GM23338 (cell line): ENCODE measurements at regions not wholly inside any gene's neighbourhood (a gene's known extent, or its start where the extent isn't known, plus 50 kb on each side); places are given as distances from the start of the nearest gene placed in this dataset.

Source experiments
- ATAC-seq: fragments of 200-7000 bp; cut with Tn5 transposase; 3 replicates; pipeline ENCODE4 v1.9.1; 2020
- DNase-seq: peaks from one replicate; pipeline ENCODE4 v3.0.0-alpha.2; 2015; ENCODE audit warnings: low spot score
- H2AFZ ChIP-seq: fragments of 200-600 bp; sonication (generic); 2 replicates; pipeline ENCODE4 v1.8.0; 2016; ENCODE audit warnings: antibody characterized with exemption, mild to moderate bottlenecking, moderate library complexity
- H3F3A ChIP-seq: fragments of 200-600 bp; sonication (generic); replicated peaks from 2 replicates; pipeline ENCODE4 v1.8.0; 2017; ENCODE audit warnings: antibody characterized with exemption, mixed run types, low read depth
- H3K27ac ChIP-seq: fragments of 200-600 bp; sonication (generic); 2 replicates; pipeline ENCODE4 v1.6.1; 2016; ENCODE audit warnings: low read depth
- H3K27me3 ChIP-seq: fragments of 200-600 bp; sonication (generic); 2 replicates; pipeline ENCODE4 v1.8.0; 2016; ENCODE audit warnings: mild to moderate bottlenecking, mixed run types, moderate library complexity; ENCODE audit not compliant: insufficient read depth
- H3K36me3 ChIP-seq: fragments of 200-600 bp; sonication (generic); 2 replicates; pipeline ENCODE4 v1.8.0; 2016; ENCODE audit warnings: mild to moderate bottlenecking; ENCODE audit not compliant: insufficient read depth
- H3K4me1 ChIP-seq: fragments of 200-600 bp; sonication (generic); 2 replicates; pipeline ENCODE4 v1.8.0; 2016; ENCODE audit warnings: mild to moderate bottlenecking, moderate library complexity; ENCODE audit not compliant: insufficient read depth
- H3K4me2 ChIP-seq: fragments of 200-600 bp; sonication (generic); 2 replicates; pipeline ENCODE4 v1.7.1; 2017; ENCODE audit warnings: mixed run types
- H3K4me3 ChIP-seq: fragments of 200-600 bp; sonication (generic); 2 replicates; pipeline ENCODE4 v1.6.1; 2016; ENCODE audit warnings: mixed run types
- H3K79me2 ChIP-seq: fragments of 200-600 bp; sonication (generic); replicated peaks from 2 replicates; pipeline ENCODE4 v1.8.0; 2017; ENCODE audit warnings: mild to moderate bottlenecking; ENCODE audit not compliant: insufficient read depth
- H3K9me2 ChIP-seq: fragments of 200-600 bp; sonication (generic); 2 replicates; pipeline ENCODE4 v1.8.0; 2017; ENCODE audit not compliant: insufficient read depth
- H4K20me1 ChIP-seq: fragments of 200-600 bp; sonication (generic); replicated peaks from 2 replicates; pipeline ENCODE4 v1.8.0; 2017; ENCODE audit warnings: mild to moderate bottlenecking; ENCODE audit not compliant: insufficient read depth
- H3K27ac Mint-ChIP-seq: 2 replicates; pipeline ENCODE4 v1.8.0; 2020; ENCODE audit warnings: inconsistent platforms, mild to moderate bottlenecking, moderate library complexity, mixed read lengths
- H3K27me3 Mint-ChIP-seq: 3 replicates; pipeline ENCODE4 v1.8.0; 2022; ENCODE audit warnings: low read depth, mild to moderate bottlenecking, moderate library complexity, mixed read lengths, inconsistent platforms; ENCODE audit not compliant: insufficient read depth, poor library complexity
- H3K36me3 Mint-ChIP-seq: 3 replicates; pipeline ENCODE4 v1.8.0; 2021; ENCODE audit warnings: low read depth, mild to moderate bottlenecking, inconsistent platforms, moderate library complexity, mixed read lengths
- H3K4me1 Mint-ChIP-seq: 3 replicates; pipeline ENCODE4 v1.8.0; 2020; ENCODE audit warnings: mild to moderate bottlenecking, inconsistent platforms, mixed read lengths
- H3K4me3 Mint-ChIP-seq: 3 replicates; pipeline ENCODE4 v1.8.0; 2021; ENCODE audit warnings: moderate library complexity, mild to moderate bottlenecking, inconsistent platforms, mixed read lengths
- H3K9me3 Mint-ChIP-seq: 3 replicates; pipeline ENCODE4 v1.8.0; 2020; ENCODE audit warnings: moderate library complexity, mild to moderate bottlenecking, inconsistent platforms, mixed read lengths
- CREB1 ChIP-seq: fragments of 250-450 bp; sonication (Bioruptor Pico); IDR thresholded peaks from 2 replicates; pipeline ENCODE4 v1.5.0; 2020; ENCODE audit warnings: low read depth, mild to moderate bottlenecking, moderate library complexity
- EZH2phosphoT487 ChIP-seq: fragments of 200-600 bp; sonication (generic); IDR thresholded peaks from one replicate; pipeline ENCODE4 v1.8.1; 2018; ENCODE audit warnings: antibody characterized with exemption; ENCODE audit not compliant: unreplicated experiment
- JUNB ChIP-seq: IDR thresholded peaks from one replicate; pipeline ENCODE4 v1.6.1; 2016; ENCODE audit warnings: antibody characterized with exemption; ENCODE audit not compliant: unreplicated experiment
- NANOG ChIP-seq: IDR thresholded peaks from 2 replicates; pipeline ENCODE4 v1.6.1; 2016; ENCODE audit warnings: antibody characterized with exemption, borderline replicate concordance
- POLR2AphosphoS5 ChIP-seq: IDR thresholded peaks from 2 replicates; pipeline ENCODE4 v1.6.1; 2016; ENCODE audit warnings: antibody characterized with exemption, low read depth
- ZNF114 ChIP-seq: fragments of 250-450 bp; sonication (Bioruptor Pico); IDR thresholded peaks from 2 replicates; pipeline ENCODE4 v1.5.0; 2020; ENCODE audit warnings: mild to moderate bottlenecking, moderate library complexity
- ZNF331 ChIP-seq: fragments of 250-450 bp; sonication (Bioruptor Pico); IDR thresholded peaks from 2 replicates; pipeline ENCODE4 v1.5.0; 2020; ENCODE audit warnings: low read depth, mild to moderate bottlenecking, moderate library complexity
- TF ChIP-seq, protein P1 (sequence below): fragments of 250-450 bp; sonication (Bioruptor Pico); IDR thresholded peaks from 2 replicates; pipeline ENCODE4 v1.5.0; 2020; ENCODE audit warnings: mild to moderate bottlenecking, moderate library complexity
- TF ChIP-seq, protein P2 (sequence below): IDR thresholded peaks from one replicate; pipeline ENCODE4 v1.6.1; 2018; ENCODE audit warnings: antibody characterized with exemption; ENCODE audit not compliant: unreplicated experiment
- TF ChIP-seq, protein P3 (sequence below), 2 experiments: fragments of 200-600 bp in 1 of 2; sonication (generic) in 1 of 2; conservative IDR thresholded peaks; 2 replicates each; pipeline versions ENCODE4 v1.5.1 to v1.6.1; 2016 to 2017; ENCODE audit warnings: antibody characterized with exemption in 2 of 2, low read depth in 2 of 2, mild to moderate bottlenecking in 2 of 2, moderate library complexity in 1 of 2

DNA sequence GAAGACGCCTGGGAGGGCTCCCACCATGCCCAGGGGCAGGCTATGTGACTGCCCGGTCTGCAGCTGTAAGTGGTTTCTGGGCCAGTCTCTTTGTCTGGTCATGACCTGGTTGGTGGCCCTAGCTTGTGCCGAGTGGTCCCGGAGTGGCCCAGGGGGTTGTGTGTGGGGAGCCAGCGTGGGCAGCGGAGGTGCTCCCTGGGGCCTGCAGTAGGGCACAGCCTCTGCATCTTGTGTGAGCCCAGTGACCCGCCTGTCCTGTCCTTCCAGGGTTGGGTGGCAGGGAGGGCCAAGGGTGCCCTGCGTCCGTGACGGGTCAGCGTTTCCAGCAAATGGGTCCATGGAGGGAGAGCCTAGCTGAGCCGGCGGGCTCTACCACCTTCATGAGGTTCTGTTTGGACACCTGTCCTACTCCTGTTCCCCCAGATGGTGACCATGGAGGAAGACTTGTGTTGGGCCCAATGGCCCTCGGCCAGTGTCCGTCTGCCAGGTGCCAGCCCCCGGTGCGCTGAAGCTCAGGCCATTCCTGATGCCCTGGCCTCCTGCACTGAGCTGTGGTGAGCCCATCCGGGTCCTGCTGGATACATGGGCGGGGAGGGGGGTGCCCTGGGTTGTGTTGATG is 215.4 kb downstream of the SNRPN start:
- no peak overlapping the region for H3K4me2 ChIP-seq
- H3K27ac Mint-ChIP-seq, result no peak overlapping the region
- H3K36me3 Mint-ChIP-seq, result peaks cover 29% of the 10 kb centered on the region
- peaks cover 11% of the 10 kb centered on the region for H3K27me3 Mint-ChIP-seq
- H3K27me3 ChIP-seq, result no peaks in the 10 kb centered on the region
- no peaks in the 10 kb centered on the region; the same call in 2 of the 3 replicates for H3K4me1 Mint-ChIP-seq
- H3K4me1 ChIP-seq, result no peaks in the 10 kb centered on the region
- H2AFZ ChIP-seq, result no peak overlapping the region
- no peak overlapping the region for H3K4me3 Mint-ChIP-seq
- H3K9me3 Mint-ChIP-seq, result peaks cover 68% of the 10 kb centered on the region
- no peaks in the 10 kb centered on the region; the same call in 1 of the 2 replicates for H3K36me3 ChIP-seq
- ATAC-seq (no peak), DNase-seq (no peak)
- no peaks in the 10 kb centered on the region for H4K20me1 ChIP-seq
- H3F3A ChIP-seq, result no peaks in the 10 kb centered on the region
- no peak overlapping the region for H3K27ac ChIP-seq
- H3K4me3 ChIP-seq, result no peak overlapping the region
- H3K9me2 ChIP-seq, result no peaks in the 10 kb centered on the region
- no peaks in the 10 kb centered on the region for H3K79me2 ChIP-seq
- no peak for TF ChIP-seq ZNF331 (CRISPR knock-in tag)
- TF ChIP-seq ZNF114, result no peak
- TF ChIP-seq EZH2phosphoT487, result no peak
- TF ChIP-seq, protein P1, sequence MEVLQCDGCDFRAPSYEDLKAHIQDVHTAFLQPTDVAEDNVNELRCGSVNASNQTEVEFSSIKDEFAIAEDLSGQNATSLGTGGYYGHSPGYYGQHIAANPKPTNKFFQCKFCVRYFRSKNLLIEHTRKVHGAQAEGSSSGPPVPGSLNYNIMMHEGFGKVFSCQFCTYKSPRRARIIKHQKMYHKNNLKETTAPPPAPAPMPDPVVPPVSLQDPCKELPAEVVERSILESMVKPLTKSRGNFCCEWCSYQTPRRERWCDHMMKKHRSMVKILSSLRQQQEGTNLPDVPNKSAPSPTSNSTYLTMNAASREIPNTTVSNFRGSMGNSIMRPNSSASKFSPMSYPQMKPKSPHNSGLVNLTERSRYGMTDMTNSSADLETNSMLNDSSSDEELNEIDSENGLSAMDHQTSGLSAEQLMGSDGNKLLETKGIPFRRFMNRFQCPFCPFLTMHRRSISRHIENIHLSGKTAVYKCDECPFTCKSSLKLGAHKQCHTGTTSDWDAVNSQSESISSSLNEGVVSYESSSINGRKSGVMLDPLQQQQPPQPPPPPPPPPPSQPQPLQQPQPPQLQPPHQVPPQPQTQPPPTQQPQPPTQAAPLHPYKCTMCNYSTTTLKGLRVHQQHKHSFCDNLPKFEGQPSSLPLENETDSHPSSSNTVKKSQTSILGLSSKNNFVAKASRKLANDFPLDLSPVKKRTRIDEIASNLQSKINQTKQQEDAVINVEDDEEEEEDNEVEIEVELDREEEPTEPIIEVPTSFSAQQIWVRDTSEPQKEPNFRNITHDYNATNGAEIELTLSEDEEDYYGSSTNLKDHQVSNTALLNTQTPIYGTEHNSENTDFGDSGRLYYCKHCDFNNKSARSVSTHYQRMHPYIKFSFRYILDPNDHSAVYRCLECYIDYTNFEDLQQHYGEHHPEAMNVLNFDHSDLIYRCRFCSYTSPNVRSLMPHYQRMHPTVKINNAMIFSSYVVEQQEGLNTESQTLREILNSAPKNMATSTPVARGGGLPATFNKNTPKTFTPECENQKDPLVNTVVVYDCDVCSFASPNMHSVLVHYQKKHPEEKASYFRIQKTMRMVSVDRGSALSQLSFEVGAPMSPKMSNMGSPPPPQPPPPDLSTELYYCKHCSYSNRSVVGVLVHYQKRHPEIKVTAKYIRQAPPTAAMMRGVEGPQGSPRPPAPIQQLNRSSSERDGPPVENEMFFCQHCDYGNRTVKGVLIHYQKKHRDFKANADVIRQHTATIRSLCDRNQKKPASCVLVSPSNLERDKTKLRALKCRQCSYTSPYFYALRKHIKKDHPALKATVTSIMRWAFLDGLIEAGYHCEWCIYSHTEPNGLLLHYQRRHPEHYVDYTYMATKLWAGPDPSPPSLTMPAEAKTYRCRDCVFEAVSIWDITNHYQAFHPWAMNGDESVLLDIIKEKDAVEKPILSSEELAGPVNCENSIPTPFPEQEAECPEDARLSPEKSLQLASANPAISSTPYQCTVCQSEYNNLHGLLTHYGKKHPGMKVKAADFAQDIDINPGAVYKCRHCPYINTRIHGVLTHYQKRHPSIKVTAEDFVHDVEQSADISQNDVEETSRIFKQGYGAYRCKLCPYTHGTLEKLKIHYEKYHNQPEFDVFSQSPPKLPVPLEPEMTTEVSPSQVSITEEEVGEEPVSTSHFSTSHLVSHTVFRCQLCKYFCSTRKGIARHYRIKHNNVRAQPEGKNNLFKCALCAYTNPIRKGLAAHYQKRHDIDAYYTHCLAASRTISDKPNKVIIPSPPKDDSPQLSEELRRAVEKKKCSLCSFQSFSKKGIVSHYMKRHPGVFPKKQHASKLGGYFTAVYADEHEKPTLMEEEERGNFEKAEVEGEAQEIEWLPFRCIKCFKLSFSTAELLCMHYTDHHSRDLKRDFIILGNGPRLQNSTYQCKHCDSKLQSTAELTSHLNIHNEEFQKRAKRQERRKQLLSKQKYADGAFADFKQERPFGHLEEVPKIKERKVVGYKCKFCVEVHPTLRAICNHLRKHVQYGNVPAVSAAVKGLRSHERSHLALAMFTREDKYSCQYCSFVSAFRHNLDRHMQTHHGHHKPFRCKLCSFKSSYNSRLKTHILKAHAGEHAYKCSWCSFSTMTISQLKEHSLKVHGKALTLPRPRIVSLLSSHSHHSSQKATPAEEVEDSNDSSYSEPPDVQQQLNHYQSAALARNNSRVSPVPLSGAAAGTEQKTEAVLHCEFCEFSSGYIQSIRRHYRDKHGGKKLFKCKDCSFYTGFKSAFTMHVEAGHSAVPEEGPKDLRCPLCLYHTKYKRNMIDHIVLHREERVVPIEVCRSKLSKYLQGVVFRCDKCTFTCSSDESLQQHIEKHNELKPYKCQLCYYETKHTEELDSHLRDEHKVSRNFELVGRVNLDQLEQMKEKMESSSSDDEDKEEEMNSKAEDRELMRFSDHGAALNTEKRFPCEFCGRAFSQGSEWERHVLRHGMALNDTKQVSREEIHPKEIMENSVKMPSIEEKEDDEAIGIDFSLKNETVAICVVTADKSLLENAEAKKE, result no peak
- TF ChIP-seq, protein P2, sequence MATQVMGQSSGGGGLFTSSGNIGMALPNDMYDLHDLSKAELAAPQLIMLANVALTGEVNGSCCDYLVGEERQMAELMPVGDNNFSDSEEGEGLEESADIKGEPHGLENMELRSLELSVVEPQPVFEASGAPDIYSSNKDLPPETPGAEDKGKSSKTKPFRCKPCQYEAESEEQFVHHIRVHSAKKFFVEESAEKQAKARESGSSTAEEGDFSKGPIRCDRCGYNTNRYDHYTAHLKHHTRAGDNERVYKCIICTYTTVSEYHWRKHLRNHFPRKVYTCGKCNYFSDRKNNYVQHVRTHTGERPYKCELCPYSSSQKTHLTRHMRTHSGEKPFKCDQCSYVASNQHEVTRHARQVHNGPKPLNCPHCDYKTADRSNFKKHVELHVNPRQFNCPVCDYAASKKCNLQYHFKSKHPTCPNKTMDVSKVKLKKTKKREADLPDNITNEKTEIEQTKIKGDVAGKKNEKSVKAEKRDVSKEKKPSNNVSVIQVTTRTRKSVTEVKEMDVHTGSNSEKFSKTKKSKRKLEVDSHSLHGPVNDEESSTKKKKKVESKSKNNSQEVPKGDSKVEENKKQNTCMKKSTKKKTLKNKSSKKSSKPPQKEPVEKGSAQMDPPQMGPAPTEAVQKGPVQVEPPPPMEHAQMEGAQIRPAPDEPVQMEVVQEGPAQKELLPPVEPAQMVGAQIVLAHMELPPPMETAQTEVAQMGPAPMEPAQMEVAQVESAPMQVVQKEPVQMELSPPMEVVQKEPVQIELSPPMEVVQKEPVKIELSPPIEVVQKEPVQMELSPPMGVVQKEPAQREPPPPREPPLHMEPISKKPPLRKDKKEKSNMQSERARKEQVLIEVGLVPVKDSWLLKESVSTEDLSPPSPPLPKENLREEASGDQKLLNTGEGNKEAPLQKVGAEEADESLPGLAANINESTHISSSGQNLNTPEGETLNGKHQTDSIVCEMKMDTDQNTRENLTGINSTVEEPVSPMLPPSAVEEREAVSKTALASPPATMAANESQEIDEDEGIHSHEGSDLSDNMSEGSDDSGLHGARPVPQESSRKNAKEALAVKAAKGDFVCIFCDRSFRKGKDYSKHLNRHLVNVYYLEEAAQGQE, result no peak
- no peak for TF ChIP-seq POLR2AphosphoS5
- no peak for TF ChIP-seq NANOG
- TF ChIP-seq, protein P3, sequence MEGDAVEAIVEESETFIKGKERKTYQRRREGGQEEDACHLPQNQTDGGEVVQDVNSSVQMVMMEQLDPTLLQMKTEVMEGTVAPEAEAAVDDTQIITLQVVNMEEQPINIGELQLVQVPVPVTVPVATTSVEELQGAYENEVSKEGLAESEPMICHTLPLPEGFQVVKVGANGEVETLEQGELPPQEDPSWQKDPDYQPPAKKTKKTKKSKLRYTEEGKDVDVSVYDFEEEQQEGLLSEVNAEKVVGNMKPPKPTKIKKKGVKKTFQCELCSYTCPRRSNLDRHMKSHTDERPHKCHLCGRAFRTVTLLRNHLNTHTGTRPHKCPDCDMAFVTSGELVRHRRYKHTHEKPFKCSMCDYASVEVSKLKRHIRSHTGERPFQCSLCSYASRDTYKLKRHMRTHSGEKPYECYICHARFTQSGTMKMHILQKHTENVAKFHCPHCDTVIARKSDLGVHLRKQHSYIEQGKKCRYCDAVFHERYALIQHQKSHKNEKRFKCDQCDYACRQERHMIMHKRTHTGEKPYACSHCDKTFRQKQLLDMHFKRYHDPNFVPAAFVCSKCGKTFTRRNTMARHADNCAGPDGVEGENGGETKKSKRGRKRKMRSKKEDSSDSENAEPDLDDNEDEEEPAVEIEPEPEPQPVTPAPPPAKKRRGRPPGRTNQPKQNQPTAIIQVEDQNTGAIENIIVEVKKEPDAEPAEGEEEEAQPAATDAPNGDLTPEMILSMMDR (conservative IDR thresholded peaks at IDR 0.05; ENCODE audit: low read depth in 2 of 2), result no peak
- no peak for TF ChIP-seq JUNB
- no peak for TF ChIP-seq CREB1
